ENCODE measurements at regions not wholly inside any gene's neighbourhood (a gene's known extent, or its start where the extent isn't known, plus 50 kb on each side); places are given as distances from the start of the nearest gene placed in this dataset.
A peak's percentile ranks its signal among the peaks of the same experiment; 100 is the strongest.

- Histone ChIP-seq H3K4me3 (no peak overlapping the region), H3K27me3 (no peaks in the 10 kb centered on the region), H3K4me1 (no peaks in the 10 kb centered on the region), H3K36me3 (no peaks in the 10 kb centered on the region), H3K9me3 (no peaks in the 10 kb centered on the region), H3K27ac (no peak overlapping the region)
- DNase-seq (no peak), ATAC-seq (no peak)
- intact Hi-C loops (cut with DNase I) = no loop called here
- no peak for TF ChIP-seq CTCF (IDR thresholded peaks at IDR 0.05)
These were observed 285.1 kb downstream of the RBM43 start for GRCh38 chr2:150976604-150977003.

GRCh38 chr2:150974864-150975263 lies 286.8 kb downstream of the RBM43 start:
- no peaks in the 10 kb centered on the region for H3K27me3 ChIP-seq
- H3K4me3 ChIP-seq = no peak overlapping the region
- no peaks in the 10 kb centered on the region for H3K36me3 ChIP-seq
- intact Hi-C loops (cut with DNase I) = no loop called here
- DNase-seq = no peak
- H3K27ac ChIP-seq = no peak overlapping the region
- TF ChIP-seq CTCF (IDR thresholded peaks at IDR 0.05) = no peak
- H3K4me1 ChIP-seq = no peaks in the 10 kb centered on the region
- no peak for ATAC-seq
- H3K9me3 ChIP-seq = no peaks in the 10 kb centered on the region

- Histone ChIP-seq H3K36me3 (no peaks in the 10 kb centered on the region), H3K4me1 (no peaks in the 10 kb centered on the region), H3K27ac (no peak overlapping the region), H3K9me3 (no peaks in the 10 kb centered on the region), H3K27me3 (no peaks in the 10 kb centered on the region), H3K4me3 (no peak overlapping the region)
- TF ChIP-seq CTCF (IDR thresholded peaks at IDR 0.05) = no peak
- intact Hi-C loops (cut with DNase I) = no loop called here
- DNase-seq (no peak), ATAC-seq (no peak)
These were observed 287.4 kb downstream of the RBM43 start for GRCh38 chr2:150974234-150974633.

GRCh38 chr2:150971910-150972309 lies 289.8 kb downstream of the RBM43 start:
- no peaks in the 10 kb centered on the region for H3K36me3 ChIP-seq
- H3K4me3 ChIP-seq = no peak overlapping the region
- no peaks in the 10 kb centered on the region for H3K4me1 ChIP-seq
- intact Hi-C loops (cut with DNase I) = no loop called here
- H3K27ac ChIP-seq = no peak overlapping the region
- no peaks in the 10 kb centered on the region for H3K9me3 ChIP-seq
- TF ChIP-seq CTCF (IDR thresholded peaks at IDR 0.05) = no peak
- ATAC-seq (peak; percentile 62), DNase-seq (no peak)
- no peaks in the 10 kb centered on the region for H3K27me3 ChIP-seq

- no peaks in the 10 kb centered on the region for H3K9me3 ChIP-seq
- no peak overlapping the region for H3K27ac ChIP-seq
- H3K27me3 ChIP-seq = no peaks in the 10 kb centered on the region
- intact Hi-C loops (cut with DNase I) = no loop called here
- no peaks in the 10 kb centered on the region for H3K4me1 ChIP-seq
- ATAC-seq = no peak
- no peak for TF ChIP-seq CTCF (IDR thresholded peaks at IDR 0.05)
- DNase-seq = no peak
- H3K4me3 ChIP-seq = no peak overlapping the region
- H3K36me3 ChIP-seq = no peaks in the 10 kb centered on the region
These were observed 298.3 kb downstream of the RBM43 start for GRCh38 chr2:150963336-150963735.

GRCh38 chr2:150955231-150955630 lies 306.4 kb downstream of the RBM43 start:
- H3K36me3 ChIP-seq = no peaks in the 10 kb centered on the region
- no peaks in the 10 kb centered on the region for H3K9me3 ChIP-seq
- no peaks in the 10 kb centered on the region for H3K27me3 ChIP-seq
- no peak overlapping the region for H3K4me3 ChIP-seq
- ATAC-seq (no peak), DNase-seq (no peak)
- intact Hi-C loops (cut with DNase I) = no loop called here
- H3K27ac ChIP-seq = no peak overlapping the region
- TF ChIP-seq CTCF (IDR thresholded peaks at IDR 0.05) = no peak
- no peaks in the 10 kb centered on the region for H3K4me1 ChIP-seq

Data from upper lobe of right lung (tissue), 1 donor.